DMS53 (cell line): ENCODE measurements at regions not wholly inside any gene's neighbourhood (a gene's known extent, or its start where the extent isn't known, plus 50 kb on each side); places are given as distances from the start of the nearest gene placed in this dataset.
A peak's percentile ranks its signal among the peaks of the same experiment; 100 is the strongest.

ENCODE experiments used
- DNase-seq: peaks from one replicate; lab custom pipeline; 2025; lab: John Stamatoyannopoulos, UW

DNA sequence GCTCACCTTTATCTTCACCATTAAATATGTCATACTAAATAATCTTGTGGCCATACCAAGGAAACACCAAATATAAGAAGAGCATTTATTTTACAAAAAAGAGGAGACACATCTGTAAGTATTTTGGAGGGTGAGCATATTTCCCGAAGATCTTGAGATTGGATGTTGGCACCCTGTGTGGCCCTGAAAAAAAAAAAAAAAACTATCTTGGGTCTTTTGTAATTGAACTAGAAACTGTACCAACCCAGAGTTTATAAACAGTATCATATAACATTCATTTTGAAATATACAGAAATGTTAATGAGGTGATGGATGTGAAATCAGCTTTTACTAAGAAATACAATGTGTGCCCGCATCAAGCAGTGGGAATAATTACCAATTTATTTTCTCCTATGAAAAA, 104.0 kb upstream of the FRMD6 start:
- DNase-seq, result no peak

DNA sequence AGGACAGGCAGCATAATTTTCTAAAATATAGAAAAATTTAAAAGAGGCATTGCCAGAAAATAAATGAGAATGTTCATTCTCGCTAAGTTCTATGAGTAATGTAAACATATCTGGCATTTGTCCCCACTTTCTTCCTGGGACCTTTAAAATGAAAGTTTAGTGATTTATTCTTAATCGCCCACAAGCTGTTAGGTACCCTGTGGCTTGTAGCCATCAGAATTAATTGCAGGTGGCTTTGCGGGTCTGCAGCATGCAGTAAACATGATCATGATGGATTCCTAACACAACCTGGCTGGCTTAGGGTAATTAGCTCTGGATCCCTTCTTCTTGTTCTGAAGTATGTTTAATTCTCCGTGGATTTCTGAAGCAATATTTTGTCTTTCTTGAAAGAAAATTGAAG, 103.5 kb upstream of the FRMD6 start:
- DNase-seq, result no peak

DNA sequence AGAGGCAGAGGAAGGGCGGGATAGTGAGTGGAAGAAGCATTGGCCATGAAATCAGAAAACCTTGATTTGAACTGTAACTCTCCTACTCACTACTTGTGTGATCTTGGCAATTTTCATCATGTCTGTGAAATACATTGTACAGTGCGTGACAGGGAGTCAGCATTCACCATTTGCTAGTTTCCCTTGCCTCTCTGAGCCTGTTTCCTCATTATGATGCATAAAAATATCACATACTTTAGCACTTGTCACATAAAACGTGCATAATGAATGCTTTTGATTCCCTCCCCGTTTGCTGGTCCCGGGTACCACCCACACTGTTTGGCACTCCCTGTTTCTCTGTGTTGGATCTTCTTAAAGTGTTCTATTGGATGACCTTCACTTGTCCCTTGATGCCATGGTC, 101.1 kb upstream of the FRMD6 start:
- DNase-seq, result no peak

DNA sequence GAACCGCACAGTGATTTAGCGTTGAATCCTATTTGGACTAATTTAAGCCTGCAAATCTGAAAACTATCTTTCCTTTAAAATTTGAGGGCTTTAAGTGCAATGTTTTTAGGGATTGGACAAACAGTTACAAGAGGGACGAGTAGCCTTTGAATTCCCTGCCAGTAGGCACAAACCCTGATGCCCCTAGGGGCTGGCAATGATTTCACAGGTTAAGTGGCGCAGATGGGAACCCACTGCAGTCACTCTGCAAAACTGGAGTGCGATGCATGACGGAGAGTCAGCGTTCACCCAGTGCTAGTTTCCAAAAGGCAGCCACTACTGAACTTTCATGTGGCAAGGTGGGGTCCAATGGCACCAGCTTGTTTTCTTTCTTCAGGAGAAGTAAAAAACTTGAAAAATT, 99.4 kb upstream of the FRMD6 start:
- DNase-seq, result peak; percentile 11

DNA sequence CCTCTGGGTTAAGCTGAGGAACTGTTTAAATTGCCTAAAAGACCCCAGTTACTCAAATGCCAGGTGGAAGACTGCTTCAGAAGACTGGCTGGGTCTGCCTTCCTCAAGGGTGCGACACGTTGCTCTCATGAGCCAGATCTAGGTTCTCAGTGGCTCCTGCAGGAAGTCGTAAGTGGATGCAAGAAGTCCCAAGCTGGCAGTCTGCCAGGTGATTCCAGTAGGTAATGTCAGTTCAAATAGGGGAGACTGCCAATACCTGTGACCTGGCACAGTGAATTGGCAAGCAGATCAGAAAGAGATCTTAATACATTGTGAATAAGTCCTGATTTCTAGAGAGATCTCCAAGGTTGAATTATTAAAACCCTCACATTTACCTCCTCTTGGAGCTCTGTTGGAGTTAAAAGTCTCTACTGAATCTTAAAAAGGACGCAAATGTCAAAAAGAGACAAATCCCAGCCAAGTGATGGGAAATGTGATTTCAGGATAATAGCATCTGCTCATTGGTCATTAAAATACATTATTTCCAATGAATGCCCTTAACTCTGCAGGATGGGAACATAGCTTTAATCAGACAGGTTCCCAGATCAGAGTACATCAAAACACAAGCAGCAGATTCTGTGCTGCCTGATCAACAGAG, 98.8 kb upstream of the FRMD6 start:
- DNase-seq, result peak; percentile 71

DNA sequence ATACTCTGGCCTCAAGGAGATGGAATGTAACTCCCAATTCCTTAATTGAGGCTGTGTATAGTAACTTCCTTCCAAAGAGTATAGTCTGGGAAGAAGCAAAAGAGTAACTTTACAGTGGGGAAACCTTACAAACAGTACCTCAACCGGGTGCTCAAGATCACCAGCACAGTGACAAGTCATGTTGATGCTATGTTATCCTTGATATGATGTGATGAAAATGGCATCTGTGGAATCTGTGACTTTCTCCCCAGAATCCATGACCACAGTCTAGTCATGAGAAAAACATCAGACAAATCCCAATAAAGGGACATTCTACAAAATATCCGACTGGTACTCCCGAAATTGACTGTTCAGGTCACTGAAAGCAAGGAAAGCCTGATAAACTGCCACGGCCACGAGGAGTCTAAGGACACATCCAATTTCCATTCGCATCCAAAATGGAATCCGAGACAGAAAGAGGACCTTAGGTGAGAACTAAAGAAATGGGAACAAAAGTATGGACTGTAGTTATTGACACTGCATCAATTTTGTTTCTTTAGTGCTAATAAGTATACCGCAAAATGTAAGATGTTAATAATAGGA, 97.3 kb upstream of the FRMD6 start:
- DNase-seq, result no peak

DNA sequence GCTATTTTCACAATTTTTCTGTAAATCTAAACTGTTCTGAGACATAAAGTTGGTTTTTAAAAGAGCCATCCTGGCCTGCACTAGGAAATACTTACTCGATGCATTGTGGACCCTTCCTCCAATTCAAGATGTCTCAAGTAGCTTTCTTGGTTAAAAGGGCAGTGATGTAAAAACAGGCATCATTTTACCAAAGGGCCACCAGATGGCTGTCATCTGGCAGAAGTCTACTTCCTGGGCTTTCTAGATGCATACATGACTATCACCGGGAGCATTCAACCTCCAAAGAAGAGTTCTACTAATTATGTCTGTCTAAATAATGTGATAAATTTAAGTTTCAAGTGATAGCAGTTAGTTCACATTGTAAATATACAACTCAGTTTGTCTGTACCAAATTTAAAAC, 96.8 kb upstream of the FRMD6 start:
- DNase-seq, result peak; percentile 3

DNA sequence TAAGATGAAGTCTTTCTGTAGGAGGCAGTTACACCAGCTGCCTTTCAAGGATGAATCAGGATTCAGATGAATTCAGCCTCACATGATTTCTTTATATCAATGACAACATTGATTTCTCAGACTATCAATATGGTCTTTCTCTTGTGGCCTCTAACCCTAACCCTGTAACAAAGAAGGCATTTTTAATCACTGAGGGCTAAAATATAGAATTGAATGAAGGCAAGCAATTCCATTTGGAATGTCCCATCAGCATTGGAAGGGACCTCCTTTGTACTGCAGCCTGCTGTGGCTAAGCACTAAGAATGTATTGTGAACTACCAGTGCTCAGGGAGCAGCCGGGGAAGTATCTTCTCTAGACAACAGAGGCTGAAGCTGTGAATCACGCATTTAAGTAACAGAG, 90.6 kb upstream of the FRMD6 start:
- DNase-seq, result no peak

DNA sequence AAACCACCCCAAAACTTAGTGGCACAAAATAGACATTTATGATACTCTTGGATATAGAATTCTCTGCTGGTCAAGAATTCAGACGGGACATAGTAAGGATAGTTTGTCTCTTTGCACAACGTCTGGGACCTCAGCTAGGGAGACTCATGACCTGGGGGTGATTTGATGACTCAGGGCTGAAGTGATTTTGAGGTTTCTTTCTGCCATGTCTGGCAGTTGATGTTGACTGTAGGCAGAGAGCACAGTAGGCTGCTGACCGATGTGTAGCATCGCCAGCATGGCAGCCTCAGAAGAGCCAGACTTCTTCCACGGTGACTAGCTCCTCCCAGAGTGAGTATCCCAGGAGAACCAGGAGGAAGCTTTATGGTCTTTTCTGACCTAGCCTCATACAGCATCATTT, 88.9 kb upstream of the FRMD6 start:
- no peak for DNase-seq

DNA sequence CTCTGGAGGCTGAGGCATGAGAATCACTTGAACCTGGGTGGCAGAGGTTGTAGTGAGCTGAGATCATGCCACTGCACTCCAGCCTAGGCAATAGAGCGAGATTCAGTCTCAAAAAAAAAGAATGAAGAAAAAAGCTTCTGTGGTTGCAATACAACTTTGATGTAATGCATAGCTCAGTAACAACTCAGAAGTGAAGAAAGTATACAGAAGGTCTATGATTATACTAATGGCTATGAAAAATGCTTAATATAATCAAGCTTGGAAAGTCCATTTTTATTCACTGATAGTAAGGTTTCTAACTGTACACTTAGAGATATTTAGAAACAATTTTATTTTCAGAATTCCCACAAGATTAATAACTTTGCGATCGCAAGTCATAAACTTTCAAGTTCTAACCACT, 88.2 kb upstream of the FRMD6 start:
- no peak for DNase-seq

DNA sequence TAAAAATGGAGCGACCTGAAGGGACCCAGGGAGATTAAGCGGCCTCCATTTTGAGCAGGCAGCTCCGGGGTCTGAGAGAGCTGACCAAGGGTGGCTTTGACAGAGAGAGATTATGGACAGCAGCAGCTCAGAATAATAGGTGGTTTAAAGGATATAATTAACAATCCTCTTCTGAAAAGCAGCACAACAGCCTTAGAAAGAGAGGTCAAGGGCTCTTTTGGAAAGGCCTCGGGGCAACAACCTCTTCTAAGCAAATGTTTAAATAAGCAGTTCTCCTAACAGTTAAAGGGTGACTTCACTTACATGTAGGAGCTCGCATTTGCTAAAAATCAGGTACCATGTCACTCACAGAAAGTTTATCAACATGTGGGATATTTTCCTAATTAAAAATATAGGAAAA, 87.2 kb upstream of the FRMD6 start:
- DNase-seq, result peak; percentile 7

DNA sequence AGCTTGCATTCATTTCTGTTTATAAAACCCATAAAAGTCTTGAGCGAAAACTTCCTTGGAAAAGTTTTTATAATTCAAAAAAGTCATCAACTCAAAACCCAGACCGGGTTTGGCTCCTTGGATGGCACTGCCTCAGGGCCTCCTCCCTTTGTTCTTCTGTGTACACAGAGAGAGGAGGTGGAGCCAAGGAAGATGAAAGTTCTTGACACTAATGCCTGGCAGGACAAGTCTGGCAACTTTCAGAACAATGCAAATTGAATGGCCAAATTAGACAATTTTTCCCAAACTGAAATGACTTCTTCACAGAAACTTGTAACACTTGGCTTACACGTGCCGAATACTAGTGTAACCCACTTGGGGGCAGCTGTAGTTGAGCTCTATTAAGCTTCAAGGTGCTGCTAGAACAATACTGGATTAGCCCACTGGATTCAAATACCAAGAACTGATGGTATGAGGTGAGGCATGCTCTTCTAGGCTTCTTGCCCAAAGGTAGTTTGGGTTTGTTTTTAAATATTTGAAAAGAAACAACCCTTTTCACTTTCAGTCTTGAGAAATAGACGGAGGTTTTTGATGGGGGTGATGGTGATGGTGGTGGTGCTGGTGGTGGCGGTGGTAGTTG, 86.6 kb upstream of the FRMD6 start:
- peak; percentile 12 for DNase-seq

DNA sequence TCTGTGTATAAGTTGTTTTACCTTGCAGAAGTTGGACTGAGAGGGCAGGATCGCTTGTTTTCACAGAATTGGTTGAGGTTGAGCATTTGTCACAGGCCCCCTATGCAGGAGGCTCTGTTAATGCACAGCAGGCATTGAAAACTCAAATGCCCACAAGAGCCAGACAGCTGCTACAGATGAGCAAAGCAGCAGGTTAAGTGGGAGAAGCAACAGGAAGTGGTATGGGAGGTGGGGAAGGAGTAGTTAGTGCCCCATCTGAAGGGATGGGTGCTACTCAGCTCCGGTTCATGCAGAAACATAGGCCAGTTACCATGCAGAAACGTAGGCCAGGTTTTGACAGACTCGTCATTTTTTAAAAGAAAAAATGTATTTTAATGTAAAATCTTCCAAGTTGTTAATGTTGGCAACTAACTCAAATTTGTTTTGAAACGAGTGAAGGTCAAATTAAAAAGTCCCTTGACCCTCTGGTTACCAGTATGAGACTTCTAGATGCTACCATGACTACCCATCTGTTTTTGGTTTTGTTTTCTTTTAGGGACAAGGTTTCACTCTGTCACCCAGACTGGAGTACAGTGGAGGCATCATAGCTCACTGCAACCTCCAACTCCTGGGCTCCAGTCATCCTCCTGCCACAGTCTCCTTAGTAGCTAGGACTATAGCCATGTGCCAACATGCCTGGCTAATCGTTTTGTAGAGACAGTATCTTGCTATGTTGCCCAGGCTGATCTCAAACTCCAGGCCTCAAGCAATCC, 84.7 kb upstream of the FRMD6 start:
- DNase-seq, result peak; percentile 13

DNA sequence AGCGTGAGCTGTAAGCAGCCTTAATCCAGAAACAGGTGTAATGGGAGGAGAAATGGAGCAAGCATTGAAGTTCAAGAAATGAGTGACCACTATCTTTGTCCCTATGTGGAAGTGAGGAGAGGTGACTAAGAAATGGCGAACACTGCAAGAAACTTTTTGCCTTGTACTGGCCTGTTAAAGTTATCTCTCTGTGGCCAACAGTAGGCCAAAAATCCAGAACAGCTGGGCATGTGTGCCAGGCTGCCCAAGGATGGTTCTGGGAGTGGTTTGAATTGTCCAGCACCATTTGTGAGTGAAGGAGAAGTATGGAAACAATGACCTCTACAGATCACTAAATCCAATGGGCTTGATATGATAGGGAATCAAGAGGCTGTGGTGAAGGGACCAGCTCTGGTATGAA, 83.3 kb upstream of the FRMD6 start:
- DNase-seq, result no peak

DNA sequence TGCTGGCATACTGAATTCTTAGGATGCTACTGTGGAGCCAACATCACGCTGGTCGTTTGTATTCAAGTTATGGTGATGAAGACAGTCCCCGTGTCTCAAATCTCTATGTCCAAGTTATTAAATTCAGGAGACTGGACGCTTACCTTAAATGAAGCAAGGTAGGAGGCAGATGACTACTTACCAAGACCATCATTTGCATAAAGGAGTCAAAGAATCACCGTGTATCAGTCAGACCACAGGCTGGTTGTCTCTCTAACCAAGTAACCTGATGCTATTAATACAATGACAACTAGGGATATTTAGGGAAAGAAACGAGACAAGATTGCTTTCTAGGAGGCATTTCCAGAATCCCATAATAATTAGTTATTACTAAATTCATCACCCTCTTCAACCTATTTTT, 78.1 kb upstream of the FRMD6 start:
- DNase-seq, result no peak

DNA sequence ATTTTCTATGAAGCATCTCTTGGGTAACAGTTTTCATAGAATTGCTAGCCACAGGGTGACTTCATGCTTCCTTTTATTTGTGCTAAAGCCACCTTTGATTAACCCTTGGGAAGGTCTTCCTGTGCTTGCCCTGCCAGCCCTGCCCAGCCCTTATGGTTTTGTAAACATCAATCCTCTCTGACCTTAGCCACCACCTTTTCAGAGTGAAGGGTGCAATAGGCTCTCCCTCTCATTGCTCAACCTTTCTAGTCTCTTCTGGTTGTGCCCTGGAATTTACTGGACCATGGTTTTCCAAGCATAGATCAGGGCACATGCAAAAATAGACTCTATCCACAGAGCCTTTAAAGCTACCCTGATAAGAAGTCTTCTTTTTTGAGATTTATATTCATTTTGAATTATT, 77.7 kb upstream of the FRMD6 start:
- DNase-seq, result no peak

DNA sequence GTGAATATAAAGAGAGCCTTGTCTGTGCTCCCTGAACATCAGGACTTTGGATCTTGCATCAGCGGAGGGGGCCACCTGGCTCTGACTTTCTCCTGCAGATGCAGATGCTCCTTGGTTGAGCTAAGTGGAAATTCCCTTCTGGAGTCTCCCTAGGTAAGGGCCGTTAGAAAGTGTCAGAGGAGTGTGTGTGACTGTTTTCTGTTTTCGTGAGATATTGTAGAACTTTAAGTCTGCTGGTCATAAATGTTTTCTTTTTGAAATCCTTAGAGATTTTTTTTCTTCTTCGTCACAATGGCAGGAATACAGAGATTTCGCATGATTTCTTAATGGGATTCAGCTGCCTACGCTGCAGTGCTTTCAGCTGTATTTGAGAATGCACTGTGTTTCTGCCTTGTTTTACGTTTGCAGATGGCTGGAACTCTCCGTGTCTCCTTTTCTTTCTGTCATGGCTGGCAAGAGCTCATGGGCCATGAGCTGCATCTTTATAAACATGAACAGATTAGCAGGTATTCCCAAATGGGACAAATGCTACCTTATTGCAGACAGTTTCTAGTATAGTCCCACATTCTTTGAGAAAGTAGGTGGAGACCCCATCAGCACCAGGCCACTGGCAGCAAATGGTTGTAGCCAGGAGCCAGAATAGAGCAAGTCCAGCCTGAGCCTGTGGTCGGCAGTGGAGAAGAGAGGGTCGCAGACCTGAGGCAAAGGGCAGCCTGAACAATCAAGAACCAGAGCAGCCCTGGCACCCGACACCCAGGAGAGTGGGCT, 76.2 kb upstream of the FRMD6 start:
- DNase-seq, result no peak

DNA sequence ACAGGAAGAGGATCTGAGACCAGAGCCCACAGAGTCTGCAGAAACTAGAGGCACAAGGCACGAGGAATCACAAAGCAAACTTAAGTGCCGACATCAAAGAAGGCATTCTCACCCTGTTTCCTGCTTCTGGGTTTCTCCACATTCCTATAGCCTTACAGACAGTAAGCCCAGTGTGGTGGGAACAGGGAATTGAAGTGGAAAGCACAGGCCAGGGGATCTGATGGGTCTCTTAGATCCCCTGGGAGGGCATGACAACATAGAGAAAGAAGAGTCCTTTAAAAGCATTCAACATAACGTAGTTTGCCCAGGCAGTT, 75.6 kb upstream of the FRMD6 start:
- no peak for DNase-seq

DNA sequence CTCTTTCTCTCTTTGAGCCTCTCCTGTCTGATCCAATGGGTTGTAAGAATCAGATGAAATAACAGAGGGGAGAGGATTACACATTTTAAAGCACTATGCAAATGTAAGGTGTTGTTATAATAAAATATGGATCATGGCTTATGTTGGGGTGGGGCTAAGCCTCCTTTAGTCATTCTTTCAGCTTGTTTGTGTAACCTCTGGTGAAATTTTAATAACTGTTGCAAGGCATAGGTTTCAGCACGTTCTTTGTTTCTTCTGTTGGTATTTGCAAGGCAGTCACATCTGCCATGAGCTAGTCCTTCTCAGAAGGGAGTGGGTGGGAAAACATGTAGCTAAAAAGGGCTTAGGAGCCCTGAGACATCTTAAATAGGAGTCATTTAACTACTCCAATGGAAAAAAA, 74.8 kb upstream of the FRMD6 start:
- no peak for DNase-seq

DNA sequence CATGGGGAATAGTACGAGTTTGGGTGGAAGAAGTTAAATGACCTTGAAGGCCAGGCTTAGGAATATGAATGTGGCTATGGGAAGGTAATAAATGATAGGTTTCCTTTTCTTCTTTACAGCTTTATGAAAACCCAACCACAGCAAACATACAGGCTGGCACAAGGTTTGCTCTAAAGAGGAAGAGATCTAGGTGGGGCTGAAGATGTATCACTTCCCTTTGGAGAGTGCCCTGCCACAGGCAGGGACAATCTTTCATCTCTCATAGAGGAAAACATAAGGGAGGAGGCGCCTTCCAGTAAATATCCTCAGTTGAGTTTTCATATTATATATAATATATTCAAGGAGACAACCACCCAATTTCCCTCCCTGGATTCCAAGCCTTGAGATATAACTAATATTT, 72.9 kb upstream of the FRMD6 start:
- no peak for DNase-seq

DNA sequence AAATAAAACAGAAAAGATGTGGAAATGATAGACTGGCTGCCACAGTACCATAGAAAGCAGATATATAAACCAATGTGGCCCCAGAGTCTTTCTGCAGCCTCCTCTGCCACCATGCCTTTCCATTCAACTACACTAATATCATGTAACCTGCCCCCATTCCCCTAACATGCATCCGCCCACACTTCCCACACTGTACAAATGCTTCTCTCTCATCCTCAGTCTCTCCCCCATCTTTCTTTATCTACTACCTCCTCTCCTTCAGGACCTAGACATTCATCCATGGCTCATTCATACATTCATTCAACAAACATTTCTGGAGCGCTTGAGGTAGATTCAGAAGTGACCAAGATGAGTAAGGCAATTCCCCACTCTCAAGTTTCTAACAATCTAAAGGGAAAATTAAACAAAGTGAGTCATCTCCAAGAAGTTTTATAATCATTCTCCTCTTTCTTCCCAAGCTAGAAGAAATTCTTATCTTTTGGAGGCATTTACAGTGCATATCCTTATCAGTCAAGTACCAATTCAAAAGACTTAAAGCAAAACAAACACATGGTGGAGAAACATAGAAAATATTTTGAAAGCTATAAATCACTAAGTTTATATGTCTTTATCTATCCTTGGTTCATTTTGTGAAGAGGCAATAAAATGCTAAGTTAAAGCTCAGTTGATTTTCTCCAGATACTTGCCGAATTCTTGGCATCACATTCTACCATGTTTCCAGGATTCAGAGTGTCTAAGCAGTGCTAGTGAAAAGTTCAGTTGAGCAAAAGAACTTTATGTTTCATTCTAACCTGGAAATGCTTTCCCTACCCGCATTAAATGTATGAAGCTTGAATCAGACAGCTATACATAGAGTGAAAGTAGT, 70.5 kb upstream of the FRMD6 start:
- DNase-seq, result no peak

DNA sequence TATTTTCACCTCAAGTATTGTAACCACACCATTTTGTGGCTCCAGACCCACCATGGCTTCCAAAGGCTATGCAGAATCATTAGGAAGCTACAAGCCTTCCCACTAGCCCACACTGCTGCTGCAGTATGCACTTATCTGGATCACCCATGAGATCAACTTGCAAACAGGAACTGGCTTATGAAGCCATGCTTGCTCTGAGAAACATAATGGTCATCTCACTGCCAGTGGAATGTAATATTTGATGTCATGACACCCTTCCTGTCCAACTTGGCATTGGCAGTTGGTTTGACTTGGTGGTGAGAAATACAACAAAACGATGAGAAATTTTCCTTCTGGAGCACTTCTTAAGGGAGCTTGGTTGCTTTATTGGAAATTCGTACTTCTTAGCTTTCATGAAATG, 69.3 kb upstream of the FRMD6 start:
- no peak for DNase-seq
